DOHH2 (cell line): ENCODE measurements at regions not wholly inside any gene's neighbourhood (a gene's known extent, or its start where the extent isn't known, plus 50 kb on each side); places are given as distances from the start of the nearest gene placed in this dataset.
"Not testable (repeated sequence)": the region's sequence is repeated elsewhere in the genome, so short reads cannot be mapped to it uniquely, and the experiment has no call there.

Experiments used
- CTCF ChIP-seq: fragments of 200-600 bp; sonication (generic); IDR thresholded peaks from one replicate; pipeline ENCODE4 v1.5.1; 2014; ENCODE audit warnings: antibody characterized with exemption, mild to moderate bottlenecking, low read depth, low read length; ENCODE audit not compliant: poor library complexity, severe bottlenecking
- EZH2phosphoT487 ChIP-seq: fragments of 200-600 bp; sonication (generic); IDR thresholded peaks from 2 replicates; pipeline ENCODE4 v1.6.1; 2017; ENCODE audit warnings: borderline replicate concordance, mild to moderate bottlenecking, antibody characterized with exemption, low read length, moderate library complexity, mixed read lengths

- TF ChIP-seq CTCF, EZH2phosphoT487: not testable (repeated sequence)
Observed at GRCh38 chr4:98818116-98818515, 110.8 kb downstream of the EIF4E start.
